Left ventricle myocardium inferior (tissue), 1 donor: ENCODE measurements at regions not wholly inside any gene's neighbourhood (a gene's known extent, or its start where the extent isn't known, plus 50 kb on each side); places are given as distances from the start of the nearest gene placed in this dataset.

ENCODE experiments used
- DNase-seq: peaks from one replicate; pipeline ENCODE4 v3.0.0-alpha.2; 2020
- H3K27ac ChIP-seq: fragments of 200-600 bp; replicated peaks from 2 replicates; pipeline ENCODE4 v1.8.0; 2021
- H3K27me3 ChIP-seq: fragments of 200-600 bp; 2 replicates; pipeline ENCODE4 v1.8.0; 2021; ENCODE audit warnings: low read depth
- H3K36me3 ChIP-seq: fragments of 200-600 bp; 2 replicates; pipeline ENCODE4 v1.8.0; 2021
- H3K4me1 ChIP-seq: fragments of 200-600 bp; 2 replicates; pipeline ENCODE4 v1.8.0; 2021
- H3K4me3 ChIP-seq: fragments of 200-600 bp; 2 replicates; pipeline ENCODE4 v1.8.0; 2021; ENCODE audit warnings: mild to moderate bottlenecking, moderate library complexity
- H3K9me3 ChIP-seq: fragments of 200-600 bp; replicated peaks from 2 replicates; pipeline ENCODE4 v1.8.0; 2021
- CTCF ChIP-seq: fragments of 200-600 bp; IDR thresholded peaks from 2 replicates; pipeline ENCODE4 v1.8.0; 2021; ENCODE audit warnings: antibody characterized with exemption, mild to moderate bottlenecking, borderline replicate concordance
- intact Hi-C: fragments of 100-400 bp; cut with micrococcal nuclease; formaldehyde crosslinking; loops from one replicate; pipeline ENCODE4 v1.11.0; 2022
- donor health status: DM: no; HTN: yes; CAD: no; lungs with severe emphysema.

DNA sequence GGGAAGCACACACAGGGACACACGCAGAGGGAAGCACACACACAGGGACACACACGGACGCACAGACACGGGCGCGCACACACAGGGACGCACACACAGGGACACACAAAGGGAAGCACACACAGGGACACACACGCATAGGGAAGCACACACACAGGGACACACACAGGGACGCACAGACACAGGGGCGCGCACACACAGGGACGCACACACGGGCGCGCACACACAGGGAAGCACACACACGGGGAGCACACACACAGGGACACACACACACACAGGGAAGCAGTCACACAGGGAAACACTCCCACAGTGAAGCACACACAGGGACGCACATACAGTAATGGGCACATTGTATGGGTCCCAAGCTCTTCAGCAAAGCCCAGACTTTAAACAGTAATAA lies 685.3 kb downstream of the TRIML1 start:
- intact Hi-C loops = no loop called here
- Histone ChIP-seq H3K27me3 (no peaks in the 10 kb centered on the region), H3K4me3 (no peak overlapping the region), H3K36me3 (no peaks in the 10 kb centered on the region), H3K4me1 (no peaks in the 10 kb centered on the region), H3K27ac (no peak overlapping the region), H3K9me3 (no peaks in the 10 kb centered on the region)
- no peak for TF ChIP-seq CTCF
- DNase-seq = no peak

DNA sequence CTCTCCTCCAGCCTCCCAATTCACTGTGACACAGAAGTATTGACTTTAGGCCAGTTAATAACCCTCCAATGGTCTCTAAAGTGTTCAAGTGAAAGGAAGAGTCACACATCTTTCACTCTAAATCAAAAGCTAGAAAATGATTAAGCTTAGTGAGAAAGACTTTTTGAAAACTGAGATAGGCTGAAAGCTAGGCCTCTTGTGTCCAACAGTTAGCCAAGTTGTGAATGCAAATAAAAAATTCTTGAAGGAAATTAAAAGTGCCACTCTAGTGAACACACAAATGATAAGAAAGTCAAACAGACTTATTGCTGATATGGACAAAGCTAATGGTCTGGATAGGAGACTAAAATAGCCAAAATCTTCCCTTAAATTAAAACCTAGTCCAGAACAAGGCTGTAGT lies 687.2 kb downstream of the TRIML1 start:
- Histone ChIP-seq H3K27me3 (no peaks in the 10 kb centered on the region), H3K4me3 (no peak overlapping the region), H3K36me3 (no peaks in the 10 kb centered on the region), H3K4me1 (no peaks in the 10 kb centered on the region), H3K27ac (no peak overlapping the region), H3K9me3 (no peaks in the 10 kb centered on the region)
- DNase-seq = no peak
- TF ChIP-seq CTCF = no peak
- intact Hi-C loops = no loop called here

- Histone ChIP-seq H3K9me3 (no peaks in the 10 kb centered on the region), H3K27ac (no peak overlapping the region), H3K36me3 (no peaks in the 10 kb centered on the region), H3K4me3 (no peak overlapping the region), H3K4me1 (no peaks in the 10 kb centered on the region), H3K27me3 (no peaks in the 10 kb centered on the region)
- intact Hi-C loops = no loop called here
- TF ChIP-seq CTCF = no peak
- DNase-seq = no peak
These were observed 700.5 kb downstream of the TRIML1 start for GRCh38 chr4:188839704-188840103.

DNA sequence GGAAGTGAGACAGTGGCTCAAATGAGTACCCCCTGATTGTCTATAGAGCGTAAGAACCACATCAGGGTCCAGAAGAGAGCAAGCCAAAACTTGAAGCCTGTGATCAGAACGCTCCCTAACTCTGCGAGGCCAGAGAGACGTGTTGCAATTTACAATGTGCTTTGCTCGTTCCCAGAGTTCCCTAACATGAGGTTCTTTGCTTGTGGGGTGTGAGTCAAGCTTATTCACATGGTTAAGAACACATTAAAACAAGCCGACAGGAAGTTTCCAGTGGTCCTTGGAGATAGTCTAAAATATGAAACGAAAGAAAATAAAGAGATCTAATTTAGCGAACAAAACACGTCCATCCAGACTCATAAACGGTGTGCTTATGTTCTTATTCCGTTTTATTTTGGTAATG lies 702.3 kb downstream of the TRIML1 start:
- TF ChIP-seq CTCF = no peak
- H3K27me3 ChIP-seq = no peaks in the 10 kb centered on the region
- H3K27ac ChIP-seq = no peak overlapping the region
- no peaks in the 10 kb centered on the region for H3K9me3 ChIP-seq
- no peaks in the 10 kb centered on the region for H3K4me1 ChIP-seq
- no peaks in the 10 kb centered on the region for H3K36me3 ChIP-seq
- no peak overlapping the region for H3K4me3 ChIP-seq
- intact Hi-C loops = no loop called here
- no peak for DNase-seq

DNA sequence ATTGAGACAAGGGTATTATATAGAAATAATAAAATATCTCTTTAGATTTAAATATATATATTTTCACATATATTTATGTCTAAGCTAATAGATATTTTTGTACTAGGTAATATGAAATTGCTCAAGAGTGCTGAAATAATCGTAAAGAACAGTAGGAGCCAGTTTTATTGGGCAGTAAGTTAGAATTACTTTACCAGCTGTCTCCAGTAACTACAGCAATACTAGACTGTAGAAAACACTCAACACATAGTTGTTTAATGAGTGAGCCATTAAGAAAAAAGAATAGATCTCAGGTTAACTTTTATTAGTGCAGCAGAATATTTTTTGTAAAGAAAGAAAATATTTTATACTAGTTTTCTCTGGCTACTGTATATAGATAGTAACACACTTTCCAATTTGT lies 715.2 kb downstream of the TRIML1 start:
- Histone ChIP-seq H3K36me3 (no peaks in the 10 kb centered on the region), H3K4me1 (no peaks in the 10 kb centered on the region), H3K27ac (no peak overlapping the region), H3K4me3 (no peak overlapping the region), H3K9me3 (peaks cover 39% of the 10 kb centered on the region), H3K27me3 (no peaks in the 10 kb centered on the region)
- DNase-seq = no peak
- intact Hi-C loops = no loop called here
- TF ChIP-seq CTCF = no peak

DNA sequence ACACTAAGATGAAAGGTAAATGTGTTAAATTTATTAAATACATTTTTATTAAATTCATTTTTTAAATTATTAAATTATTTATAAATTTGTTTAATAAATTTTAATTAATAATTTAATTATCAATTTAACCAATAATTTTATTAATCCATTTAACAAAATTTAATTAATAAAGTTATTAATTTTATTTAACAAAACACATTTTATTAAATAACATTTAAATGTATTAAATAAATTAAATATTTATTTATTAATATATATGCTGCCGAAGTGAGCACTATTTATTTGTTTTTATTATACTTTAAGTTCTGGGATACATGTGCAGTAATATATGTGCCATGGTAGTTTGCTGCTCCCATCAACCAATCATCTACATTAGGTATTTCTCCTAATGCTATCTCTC lies 719.5 kb downstream of the TRIML1 start:
- Histone ChIP-seq H3K4me1 (no peaks in the 10 kb centered on the region), H3K4me3 (no peak overlapping the region), H3K36me3 (no peaks in the 10 kb centered on the region), H3K9me3 (peaks cover 38% of the 10 kb centered on the region), H3K27ac (no peak overlapping the region), H3K27me3 (no peaks in the 10 kb centered on the region)
- TF ChIP-seq CTCF = no peak
- no peak for DNase-seq
- intact Hi-C loops = no loop called here
